Coronary artery (tissue), 2 donors: ENCODE measurements at regions not wholly inside any gene's neighbourhood (a gene's known extent, or its start where the extent isn't known, plus 50 kb on each side); places are given as distances from the start of the nearest gene placed in this dataset.

Source experiments
- DNase-seq: peaks from one replicate; pipeline ENCODE4 v3.0.0-alpha.2; 2017; ENCODE audit warnings: low spot score
- H3K27ac ChIP-seq, 2 donors: fragments of 200-600 bp; sonication (generic); one replicate each; pipeline ENCODE4 v1.5.1; 2016 to 2019
- H3K4me3 ChIP-seq: fragments of 200-600 bp; sonication (generic); 2 replicates; pipeline ENCODE4 v1.5.1; 2016; ENCODE audit warnings: mild to moderate bottlenecking, moderate library complexity
- CTCF ChIP-seq: fragments of 200-600 bp; sonication (generic); IDR thresholded peaks from one replicate; pipeline ENCODE4 v1.5.1; 2019; ENCODE audit warnings: antibody characterized with exemption

GRCh38 chr3:31145062-31145461 is 250.6 kb upstream of the GADL1 start:
- Histone ChIP-seq H3K27ac (no peak overlapping the region), H3K4me3 (no peak overlapping the region)
- TF ChIP-seq CTCF, result no peak
- no peak for DNase-seq

- TF ChIP-seq CTCF, result no peak
- Histone ChIP-seq H3K4me3 (no peak overlapping the region), H3K27ac (no peak overlapping the region)
- DNase-seq, result no peak
These were observed 253.1 kb upstream of the GADL1 start for GRCh38 chr3:31147550-31147949.

- Histone ChIP-seq H3K4me3 (no peak overlapping the region), H3K27ac (no peak overlapping the region)
- no peak for DNase-seq
- TF ChIP-seq CTCF, result no peak
These were observed 262.7 kb upstream of the GADL1 start for GRCh38 chr3:31157047-31157694.

- TF ChIP-seq CTCF, result no peak
These were observed 263.6 kb upstream of the GADL1 start for GRCh38 chr3:31157893-31158620.

GRCh38 chr3:31159331-31160039 is 265.0 kb upstream of the GADL1 start:
- H3K27ac ChIP-seq, result no peak overlapping the region
- DNase-seq, result no peak
- H3K4me3 ChIP-seq, result no peak overlapping the region
- TF ChIP-seq CTCF, result no peak

More at GRCh38 chr3:31157893-31158620, 263.6 kb upstream of the GADL1 start:
- H3K27ac ChIP-seq, result no peak overlapping the region
- DNase-seq, result no peak
- no peak overlapping the region for H3K4me3 ChIP-seq

- TF ChIP-seq CTCF, result no peak
- H3K4me3 ChIP-seq, result no peak overlapping the region
- no peak for DNase-seq
- H3K27ac ChIP-seq, result no peak overlapping the region
These were observed 267.4 kb upstream of the GADL1 start for GRCh38 chr3:31161889-31162288.
